CD14-positive monocyte (primary cell): ENCODE measurements at regions not wholly inside any gene's neighbourhood (a gene's known extent, or its start where the extent isn't known, plus 50 kb on each side); places are given as distances from the start of the nearest gene placed in this dataset.

Experiments used
- DNase-seq, 3 donors: peaks; one replicate each; pipeline ENCODE4 v3.0.0-alpha.2; 2011 to 2022
- H2AFZ ChIP-seq: 2 replicates; pipeline ENCODE4 v1.6.0; 2012; ENCODE audit warnings: mild to moderate bottlenecking, low read depth, low read length, inconsistent platforms; ENCODE audit not compliant: insufficient read depth, poor library complexity, severe bottlenecking
- H3K27ac ChIP-seq, 2 donors: 1 replicate in 1 of 2; 2 replicates in 1 of 2; pipeline ENCODE4 v1.5.1; 2012 to 2013; ENCODE audit warnings: low read length in 2 of 2, control low read depth in 1 of 2, inconsistent platforms in 1 of 2, low read depth in 1 of 2, mild to moderate bottlenecking in 1 of 2
- H3K27me3 ChIP-seq, 2 donors: one replicate each; pipeline versions ENCODE4 v1.6.0 to v1.6.1; 2011 to 2013; ENCODE audit warnings: low read length in 2 of 2; ENCODE audit not compliant: control insufficient read depth in 2 of 2, insufficient read depth in 2 of 2
- H3K36me3 ChIP-seq, 2 donors: replicated peaks in 1 of 2; 1 replicate in 1 of 2; 2 replicates in 1 of 2; pipeline versions ENCODE4 v1.5.1 to v1.6.1; 2012 to 2013; ENCODE audit warnings: low read length in 2 of 2, control low read depth in 1 of 2, inconsistent platforms in 1 of 2, mild to moderate bottlenecking in 1 of 2; ENCODE audit not compliant: insufficient read depth in 2 of 2, control insufficient read depth in 1 of 2
- H3K4me1 ChIP-seq, 2 donors: 1 replicate in 1 of 2; 2 replicates in 1 of 2; pipeline versions ENCODE4 v1.5.1 to v1.6.1; 2012 to 2013; ENCODE audit warnings: low read length in 2 of 2, control low read depth in 1 of 2, inconsistent platforms in 1 of 2, mild to moderate bottlenecking in 1 of 2, moderate library complexity in 1 of 2; ENCODE audit not compliant: insufficient read depth in 2 of 2, control insufficient read depth in 1 of 2
- H3K4me2 ChIP-seq: replicated peaks from 2 replicates; pipeline ENCODE3; 2012; ENCODE audit warnings: low read length, moderate library complexity, mild to moderate bottlenecking; ENCODE audit not compliant: poor library complexity, severe bottlenecking; ENCODE audit errors: extremely low read depth
- H3K4me3 ChIP-seq, 3 experiments: fragments of 200-600 bp in 1 of 3; sonication (generic) in 1 of 3; replicated peaks in 1 of 3; 1 replicate in 2 of 3; 2 replicates in 1 of 3; pipeline ENCODE4 v1.5.1; 2011 to 2013; ENCODE audit warnings: low read length in 3 of 3, mild to moderate bottlenecking in 3 of 3, control low read depth in 2 of 3, low read depth in 2 of 3, inconsistent platforms in 1 of 3, moderate library complexity in 1 of 3
- H3K79me2 ChIP-seq: 2 replicates; pipeline ENCODE4 v1.6.0; 2012; ENCODE audit warnings: mild to moderate bottlenecking, control low read depth, inconsistent platforms, low read length, moderate library complexity; ENCODE audit not compliant: insufficient read depth
- H3K9ac ChIP-seq: 2 replicates; pipeline ENCODE4 v1.6.0; 2017; ENCODE audit warnings: low read length, mild to moderate bottlenecking; ENCODE audit not compliant: insufficient read depth, poor library complexity, severe bottlenecking
- H3K9me3 ChIP-seq, 2 donors: replicated peaks in 1 of 2; 1 replicate in 1 of 2; 2 replicates in 1 of 2; pipeline versions ENCODE4 v1.5.1 to v1.6.1; 2012 to 2013; ENCODE audit warnings: low read length in 2 of 2, control low read depth in 1 of 2; ENCODE audit not compliant: control insufficient read depth in 1 of 2, insufficient read depth in 1 of 2
- H4K20me1 ChIP-seq: 2 replicates; pipeline ENCODE4 v1.6.0; 2012; ENCODE audit warnings: mild to moderate bottlenecking, low read length, control low read depth, moderate library complexity; ENCODE audit not compliant: insufficient read depth
- H3K27ac Mint-ChIP-seq, 7 donors: one replicate each; pipeline ENCODE4 v1.8.0; 2020; ENCODE audit warnings: mild to moderate bottlenecking in 7 of 7, mixed read lengths in 7 of 7, moderate library complexity in 6 of 7, inconsistent platforms in 2 of 7
- H3K27me3 Mint-ChIP-seq, 3 donors: one replicate each; pipeline ENCODE4 v1.8.0; 2021 to 2022; ENCODE audit warnings: low read depth in 3 of 3, mild to moderate bottlenecking in 3 of 3, mixed read lengths in 3 of 3, moderate library complexity in 3 of 3, inconsistent platforms in 1 of 3
- H3K36me3 Mint-ChIP-seq, 2 donors: one replicate each; pipeline ENCODE4 v1.8.0; 2020; ENCODE audit warnings: mixed read lengths in 2 of 2, inconsistent platforms in 1 of 2, mild to moderate bottlenecking in 1 of 2
- H3K4me1 Mint-ChIP-seq: one replicate; pipeline ENCODE4 v1.8.0; 2020; ENCODE audit warnings: mild to moderate bottlenecking, mixed read lengths
- H3K4me3 Mint-ChIP-seq, 2 donors: one replicate each; pipeline ENCODE4 v1.8.0; 2020; ENCODE audit warnings: mild to moderate bottlenecking in 2 of 2, mixed read lengths in 2 of 2, moderate library complexity in 1 of 2
- H3K9me3 Mint-ChIP-seq, 7 donors: one replicate each; pipeline ENCODE4 v1.8.0; 2020 to 2022; ENCODE audit warnings: mixed read lengths in 7 of 7, mild to moderate bottlenecking in 6 of 7, moderate library complexity in 6 of 7, inconsistent platforms in 2 of 7
- CTCF ChIP-seq: fragments of 200-600 bp; IDR thresholded peaks from one replicate; pipeline ENCODE4 v1.8.0; 2022; ENCODE audit warnings: antibody characterized with exemption, mild to moderate bottlenecking
- WGBS: methylation state at CpG from one replicate; pipeline ENCODE4 v1.1.5; 2013; ENCODE audit warnings: missing lambda C conversion rate; ENCODE audit not compliant: insufficient coverage; 5-methylcytosine and 5-hydroxymethylcytosine counted together
- intact Hi-C, 2 donors: fragments of 100-400 bp; cut with micrococcal nuclease; formaldehyde crosslinking; loops; one replicate each; pipeline versions ENCODE4 v1.15.0 to v1.15.1; 2023

GRCh38 chr1:47505267-47505666 lies 67.4 kb downstream of the FOXD2 start:
- peaks cover 50 to 66% (median 51%) of the 10 kb centered on the region in 3 donors for H3K27me3 Mint-ChIP-seq
- Histone ChIP-seq H3K36me3 (no peaks in the 10 kb centered on the region), H2AFZ (no peak overlapping the region), H3K4me3 (no peak overlapping the region), H3K79me2 (no peaks in the 10 kb centered on the region), H4K20me1 (no peaks in the 10 kb centered on the region), H3K9me3 (peaks cover 0 to 17% of the 10 kb centered on the region in 2 donors), H3K27ac (no peak overlapping the region), H3K4me2 (no peak overlapping the region), H3K9ac (no peak overlapping the region), H3K4me1 (peaks cover 4 to 9% of the 10 kb centered on the region in 2 donors), H3K27me3 (peaks cover 48 to 52% of the 10 kb centered on the region in 2 donors)
- peak overlapping the region in 1 of 7 donors; percentile 26 for H3K27ac Mint-ChIP-seq
- TF ChIP-seq CTCF: no peak
- peak overlapping the region in 1 of 2 donors; percentile 9 for H3K4me3 Mint-ChIP-seq
- H3K4me1 Mint-ChIP-seq: peaks cover 5% of the 10 kb centered on the region
- no peak for DNase-seq
- 61% methylated on average over 2 of the region's 2 CpGs for WGBS
- intact Hi-C loops: no loop called here
- no peaks in the 10 kb centered on the region for H3K36me3 Mint-ChIP-seq
- H3K9me3 Mint-ChIP-seq: peaks cover 0 to 10% (median 3%) of the 10 kb centered on the region in 7 donors

GRCh38 chr1:47506053-47506452 lies 68.2 kb downstream of the FOXD2 start:
- H3K36me3 Mint-ChIP-seq: no peaks in the 10 kb centered on the region
- peak overlapping the region in 1 of 7 donors; percentile 43 for H3K27ac Mint-ChIP-seq
- Histone ChIP-seq H3K4me2 (no peak overlapping the region), H3K9me3 (peaks cover 0 to 17% of the 10 kb centered on the region in 2 donors), H3K4me3 (no peak overlapping the region), H3K27ac (no peak overlapping the region), H4K20me1 (no peaks in the 10 kb centered on the region), H3K36me3 (no peaks in the 10 kb centered on the region), H3K79me2 (no peaks in the 10 kb centered on the region), H2AFZ (no peak overlapping the region), H3K27me3 (peaks cover 50 to 51% of the 10 kb centered on the region in 2 donors), H3K4me1 (peaks cover 4 to 9% of the 10 kb centered on the region in 2 donors), H3K9ac (no peak overlapping the region)
- H3K4me1 Mint-ChIP-seq: peaks cover 5% of the 10 kb centered on the region
- WGBS: 100% methylated on average over 1 of the region's 2 CpGs
- peaks cover 0 to 10% (median 3%) of the 10 kb centered on the region in 7 donors for H3K9me3 Mint-ChIP-seq
- peaks cover 56 to 71% (median 56%) of the 10 kb centered on the region in 3 donors for H3K27me3 Mint-ChIP-seq
- intact Hi-C loops: no loop called here
- no peak for TF ChIP-seq CTCF
- no peak for DNase-seq
- H3K4me3 Mint-ChIP-seq: peak overlapping the region in 1 of 2 donors; percentile 9
